Kidney (tissue), 13 donors: ENCODE measurements at regions not wholly inside any gene's neighbourhood (a gene's known extent, or its start where the extent isn't known, plus 50 kb on each side); places are given as distances from the start of the nearest gene placed in this dataset.

ENCODE experiments used
- DNase-seq, 5 donors: peaks; one replicate each; pipeline ENCODE4 v3.0.0-alpha.2; 2013 to 2020
- FAIRE-seq: peaks from 2 replicates; lab custom pipeline; 2012; peaks lifted over from hg19 to GRCh38; lab: Jason Lieb, UNC
- H3K27ac ChIP-seq, 2 donors: one replicate each; pipeline ENCODE4 v1.7.0; 2013; ENCODE audit warnings: low read depth in 2 of 2, low read length in 2 of 2, inconsistent platforms in 1 of 2
- H3K27me3 ChIP-seq: one replicate; pipeline ENCODE4 v1.7.1; 2013; ENCODE audit warnings: low read length, inconsistent platforms; ENCODE audit not compliant: control insufficient read depth, insufficient read depth
- H3K36me3 ChIP-seq, 3 donors: one replicate each; pipeline versions ENCODE4 v1.7.0 to v1.7.1; 2013; ENCODE audit warnings: low read length in 3 of 3, control low read depth in 1 of 3, inconsistent platforms in 1 of 3; ENCODE audit not compliant: insufficient read depth in 3 of 3, control insufficient read depth in 2 of 3
- H3K4me1 ChIP-seq, 3 donors: one replicate each; pipeline versions ENCODE4 v1.7.0 to v1.7.1; 2013; ENCODE audit warnings: low read length in 3 of 3, inconsistent platforms in 1 of 3, low read depth in 1 of 3; ENCODE audit not compliant: control insufficient read depth in 2 of 3, insufficient read depth in 2 of 3
- H3K4me3 ChIP-seq, 3 donors: one replicate each; pipeline versions ENCODE4 v1.7.0 to v1.8.1; 2013; ENCODE audit warnings: low read length in 3 of 3, control low read depth in 1 of 3, inconsistent platforms in 1 of 3
- H3K9ac ChIP-seq, 3 donors: one replicate each; pipeline versions ENCODE4 v1.7.0 to v1.7.1; 2013; ENCODE audit warnings: low read length in 3 of 3, control low read depth in 1 of 3, inconsistent platforms in 1 of 3
- H3K9me3 ChIP-seq, 3 donors: one replicate each; pipeline versions ENCODE4 v1.7.0 to v1.7.1; 2013; ENCODE audit warnings: low read length in 3 of 3, control low read depth in 1 of 3, inconsistent platforms in 1 of 3; ENCODE audit not compliant: control insufficient read depth in 2 of 3, insufficient read depth in 1 of 3
- CTCF ChIP-seq: IDR thresholded peaks from 3 replicates; pipeline ENCODE4 v1.5.1; 2012; ENCODE audit warnings: mild to moderate bottlenecking, moderate library complexity, borderline replicate concordance; ENCODE audit not compliant: insufficient read depth; ENCODE audit errors: extremely low read depth
- intact Hi-C: fragments of 100-400 bp; cut with DNase I; formaldehyde crosslinking; loops from one replicate; pipeline ENCODE4 v1.11.1; 2022
- donor health status: control.
- donor health status: control.
- donor health status: control.
- donor health status: control.
- donor health status: control.
- donor health status: DM: yes; HTN: yes; CAD: no.
- donor health status: Normal renal cell carcinoma (clear cell type).

DNA sequence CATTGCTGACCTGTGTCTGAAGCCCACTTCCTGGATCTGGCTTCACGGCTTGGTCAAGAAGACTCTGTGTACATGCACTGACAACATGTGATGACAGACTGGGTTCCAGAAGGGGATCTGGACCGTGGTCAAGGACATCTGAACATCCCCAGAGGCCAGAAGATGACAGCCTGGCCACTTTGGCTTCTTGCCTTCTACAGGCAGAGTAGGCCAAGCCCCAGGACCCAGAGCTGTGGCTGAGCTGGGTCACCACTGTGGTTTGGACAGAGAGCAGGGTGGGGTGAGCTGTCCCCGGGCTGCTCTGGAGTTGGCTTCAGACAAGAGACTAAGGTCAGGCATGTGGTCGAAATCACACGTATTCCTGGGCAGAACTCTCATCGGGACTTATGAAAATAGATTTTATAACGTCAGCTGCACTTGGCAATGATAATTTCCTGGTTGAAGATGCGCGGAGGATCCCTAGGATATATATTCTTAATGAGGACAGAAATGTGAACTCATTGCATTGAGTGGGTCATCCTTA is 114.1 kb upstream of the FRMD4B start:
- DNase-seq (peak in 1 of 5 donors; percentile 95), FAIRE-seq (no peak)
- no peaks in the 10 kb centered on the region for H3K36me3 ChIP-seq
- TF ChIP-seq CTCF = no peak
- H3K27me3 ChIP-seq = no peaks in the 10 kb centered on the region
- H3K9ac ChIP-seq = no peak overlapping the region
- H3K4me3 ChIP-seq = no peak overlapping the region
- H3K4me1 ChIP-seq = no peaks in the 10 kb centered on the region
- no peak overlapping the region for H3K27ac ChIP-seq
- intact Hi-C loops = no loop called here
- H3K9me3 ChIP-seq = no peaks in the 10 kb centered on the region

DNA sequence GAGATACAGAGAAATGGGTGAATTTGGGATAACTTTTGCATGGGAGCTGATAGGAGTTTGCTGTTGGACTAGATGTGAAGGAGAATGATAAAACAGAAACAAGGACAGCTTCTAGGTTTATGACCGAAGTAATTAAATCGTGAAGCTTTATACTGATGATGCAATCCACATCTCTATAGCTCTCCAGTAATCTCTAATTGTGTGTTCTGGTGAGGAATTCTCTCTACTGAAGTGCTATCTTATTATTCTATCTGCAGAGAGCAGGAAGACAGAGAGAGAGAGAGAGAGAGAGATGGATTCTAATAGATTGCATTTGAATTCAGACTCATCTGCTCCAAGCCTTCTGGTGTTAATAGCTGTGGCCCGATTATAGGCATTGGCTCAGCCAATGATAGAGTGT is 113.5 kb upstream of the FRMD4B start:
- Histone ChIP-seq H3K4me1 (no peaks in the 10 kb centered on the region), H3K27me3 (no peaks in the 10 kb centered on the region), H3K36me3 (no peaks in the 10 kb centered on the region), H3K9me3 (no peaks in the 10 kb centered on the region), H3K9ac (no peak overlapping the region), H3K27ac (no peak overlapping the region), H3K4me3 (no peak overlapping the region)
- no peak for DNase-seq
- FAIRE-seq = no peak
- intact Hi-C loops = no loop called here
- TF ChIP-seq CTCF = no peak

DNA sequence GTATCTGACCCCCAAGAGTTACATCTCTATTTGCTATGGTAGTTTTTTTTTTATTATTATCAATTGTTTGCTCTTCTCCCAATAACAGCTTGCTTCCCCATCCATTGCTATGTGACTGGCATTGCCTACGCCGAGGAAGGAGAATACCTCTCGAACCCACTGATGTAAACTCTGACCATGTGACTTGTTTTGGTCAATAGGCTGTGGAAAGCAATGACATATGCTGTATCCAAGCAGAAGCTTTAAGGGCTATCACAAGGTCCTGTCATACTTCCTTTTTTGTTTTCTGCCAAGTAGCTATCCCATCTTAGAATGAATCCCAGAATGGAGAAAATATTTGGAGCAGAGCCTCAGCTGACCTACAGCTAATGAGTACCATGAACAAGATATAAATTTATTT is 111.0 kb upstream of the FRMD4B start:
- Histone ChIP-seq H3K27me3 (no peaks in the 10 kb centered on the region), H3K4me1 (no peaks in the 10 kb centered on the region), H3K9me3 (no peaks in the 10 kb centered on the region), H3K27ac (no peak overlapping the region), H3K36me3 (no peaks in the 10 kb centered on the region), H3K9ac (no peak overlapping the region), H3K4me3 (no peak overlapping the region)
- TF ChIP-seq CTCF = no peak
- no peak for FAIRE-seq
- no peak for DNase-seq
- intact Hi-C loops = no loop called here

DNA sequence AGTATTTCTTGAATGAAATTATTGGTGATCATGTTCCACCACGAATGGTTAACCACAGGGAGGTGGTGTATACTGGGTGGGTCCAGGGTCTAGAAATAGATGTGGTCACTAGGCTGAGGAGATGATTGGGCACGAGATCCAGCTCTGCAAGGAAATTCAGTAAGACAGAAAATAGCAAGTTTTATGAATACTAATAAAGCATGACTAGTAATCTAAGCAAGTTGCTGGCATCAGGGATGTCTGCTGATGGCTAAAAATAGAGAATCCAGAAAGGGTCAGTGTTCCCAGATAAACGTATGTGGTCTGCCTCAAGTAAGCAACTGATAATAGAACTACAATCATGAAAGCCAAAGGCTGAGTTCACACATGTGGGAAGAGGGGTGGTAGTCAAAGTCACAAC is 108.3 kb upstream of the FRMD4B start:
- FAIRE-seq = no peak

More for the DNA sequence above, 108.3 kb upstream of the FRMD4B start:
- H3K9me3 ChIP-seq = no peaks in the 10 kb centered on the region
- no peak for DNase-seq
- no peaks in the 10 kb centered on the region for H3K36me3 ChIP-seq
- H3K4me3 ChIP-seq = no peak overlapping the region
- intact Hi-C loops = no loop called here
- H3K27ac ChIP-seq = no peak overlapping the region
- no peak overlapping the region for H3K9ac ChIP-seq
- no peak for TF ChIP-seq CTCF
- no peaks in the 10 kb centered on the region for H3K27me3 ChIP-seq
- H3K4me1 ChIP-seq = no peaks in the 10 kb centered on the region
